Heart left ventricle (tissue), 16 donors: ENCODE measurements at regions not wholly inside any gene's neighbourhood (a gene's known extent, or its start where the extent isn't known, plus 50 kb on each side); places are given as distances from the start of the nearest gene placed in this dataset.

ENCODE experiments used
- ATAC-seq, 4 donors: fragments of 200-7000 bp; cut with Tn5 transposase; one replicate each; pipeline ENCODE4 v1.9.1; 2020 to 2022; ENCODE audit warnings: moderate library complexity in 4 of 4, mild to moderate bottlenecking in 3 of 4, moderate number of reproducible peaks in 1 of 4
- DNase-seq, 5 donors: peaks; one replicate each; pipeline ENCODE4 v3.0.0-alpha.2; 2020
- H3K27ac ChIP-seq, 12 donors: fragments of 200-600 bp; sonication (generic) in 4 of 12; one replicate each; pipeline versions ENCODE4 v1.5.0 to v1.8.0; 2016 to 2022; ENCODE audit warnings: mild to moderate bottlenecking in 2 of 12
- H3K27me3 ChIP-seq, 9 donors: fragments of 200-600 bp; sonication (generic) in 2 of 9; one replicate each; pipeline versions ENCODE4 v1.5.1 to v1.8.0; 2016 to 2022; ENCODE audit warnings: mild to moderate bottlenecking in 3 of 9
- H3K36me3 ChIP-seq, 9 donors: fragments of 200-600 bp; sonication (generic) in 2 of 9; one replicate each; pipeline versions ENCODE4 v1.5.0 to v1.8.0; 2018 to 2022; ENCODE audit warnings: mild to moderate bottlenecking in 2 of 9
- H3K4me1 ChIP-seq, 12 donors: fragments of 200-600 bp; sonication (generic) in 4 of 12; one replicate each; pipeline versions ENCODE4 v1.5.0 to v1.8.0; 2016 to 2022; ENCODE audit warnings: mild to moderate bottlenecking in 3 of 12
- H3K4me3 ChIP-seq, 12 donors: fragments of 200-600 bp; sonication (generic) in 4 of 12; one replicate each; pipeline versions ENCODE4 v1.5.0 to v1.8.0; 2017 to 2022; ENCODE audit warnings: mild to moderate bottlenecking in 9 of 12, moderate library complexity in 4 of 12
- H3K9me3 ChIP-seq, 12 donors: fragments of 200-600 bp; sonication (generic) in 4 of 12; one replicate each; pipeline versions ENCODE4 v1.5.0 to v1.8.0; 2016 to 2022; ENCODE audit warnings: mild to moderate bottlenecking in 1 of 12
- POLR2A ChIP-seq, 2 donors: fragments of 450-650 bp; IDR thresholded peaks; one replicate each; pipeline ENCODE4 v1.6.1; 2017; ENCODE audit warnings: antibody characterized with exemption in 2 of 2, mild to moderate bottlenecking in 2 of 2, moderate library complexity in 2 of 2
- WGBS, 4 donors: extraction: QIAGEN DNeasy Blood & Tissue Kit in 2 of 4; methylation state at CpG; one replicate each; pipeline versions ENCODE4 v1.1.5 to v1.1.7; 2013 to 2018; 5-methylcytosine and 5-hydroxymethylcytosine counted together
- intact Hi-C, 10 donors: fragments of 100-400 bp; cut with DNase I; formaldehyde crosslinking; loops; one replicate each; pipeline versions ENCODE4 v1.11.1 to v1.14.2; 2022
- TF ChIP-seq, protein P1 (sequence below), 12 donors: fragments of 200-600 bp; sonication (generic) in 4 of 12; IDR thresholded peaks; one replicate each; pipeline versions ENCODE4 v1.5.0 to v1.8.0; 2018 to 2022; ENCODE audit warnings: antibody characterized with exemption in 12 of 12, mild to moderate bottlenecking in 5 of 12
- donor health status: ischemic (EF 13 %, LVEDD 7.1; RV severe dilation, severe dysfunction).
- donor health status: healthy with polysubstance abuse.
- donor health status: DM: no; HTN: yes; CAD: no.
- donor health status: DM: no; HTN: no; CAD: no.
- donor health status: ischemic (EF 25% LVEDD 6.9; RV normal size, moderate dysfunction).
- donor health status: ischemic (EF 25% LVEDD 5.7; RV mildly dilated, moderate dysfunction).
- donor health status: healthy.
- donor health status: DM: yes; HTN: yes; CAD: no.
- donor health status: ischemic (EF 35%, LVEDD 5.7; RV mildly dilated, moderate dysfunction).
- donor health status: nonischemic (EF 11% LVEDD 7.7; RV severe dilation, severe dysfunction).
- donor health status: DM: yes; HTN: yes; CAD: no.
- donor health status: PGD.
- donor health status: ischemic (EF 29% LVEDD 5.4; RV normal size, mild dysfunction).
- donor health status: nonischemic (EF 23%, LVEDD 6.1; RV moderate dilation, normal function).

DNA sequence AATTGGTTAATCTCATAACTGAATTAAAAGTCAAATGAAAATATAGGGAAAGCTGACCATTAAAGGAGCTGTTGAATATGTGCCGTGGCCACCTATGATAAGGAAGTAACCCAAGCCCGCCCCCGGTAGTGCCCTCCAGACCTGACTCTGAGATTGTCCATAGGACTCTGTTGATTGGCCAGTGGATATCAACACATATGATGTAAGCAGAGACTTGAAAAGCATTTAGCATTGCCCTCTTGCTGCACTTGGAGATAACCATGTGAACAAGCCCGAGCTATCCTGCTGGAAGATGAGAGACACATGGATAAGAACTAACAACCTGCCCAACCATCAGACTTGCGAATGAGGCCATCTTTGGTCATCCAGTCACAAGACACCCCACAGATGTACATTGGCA, 83.2 kb downstream of the LINC00237 start:
- Histone ChIP-seq H3K9me3 (no peaks in the 10 kb centered on the region), H3K4me3 (no peak overlapping the region), H3K27ac (no peak overlapping the region), H3K36me3 (no peaks in the 10 kb centered on the region), H3K4me1 (peaks cover 0 to 3% (median 0%) of the 10 kb centered on the region in 12 donors), H3K27me3 (peaks cover 8 to 56% (median 23%) of the 10 kb centered on the region in 9 donors)
- intact Hi-C loops = no loop called here
- 75 to 82% (median 79%) methylated on average over 5 of the region's 5 CpGs for WGBS, 4 donors
- ATAC-seq (no peak), DNase-seq (no peak)
- TF ChIP-seq POLR2A (IDR thresholded peaks at IDR 0.05) = no peak
- TF ChIP-seq, protein P1, sequence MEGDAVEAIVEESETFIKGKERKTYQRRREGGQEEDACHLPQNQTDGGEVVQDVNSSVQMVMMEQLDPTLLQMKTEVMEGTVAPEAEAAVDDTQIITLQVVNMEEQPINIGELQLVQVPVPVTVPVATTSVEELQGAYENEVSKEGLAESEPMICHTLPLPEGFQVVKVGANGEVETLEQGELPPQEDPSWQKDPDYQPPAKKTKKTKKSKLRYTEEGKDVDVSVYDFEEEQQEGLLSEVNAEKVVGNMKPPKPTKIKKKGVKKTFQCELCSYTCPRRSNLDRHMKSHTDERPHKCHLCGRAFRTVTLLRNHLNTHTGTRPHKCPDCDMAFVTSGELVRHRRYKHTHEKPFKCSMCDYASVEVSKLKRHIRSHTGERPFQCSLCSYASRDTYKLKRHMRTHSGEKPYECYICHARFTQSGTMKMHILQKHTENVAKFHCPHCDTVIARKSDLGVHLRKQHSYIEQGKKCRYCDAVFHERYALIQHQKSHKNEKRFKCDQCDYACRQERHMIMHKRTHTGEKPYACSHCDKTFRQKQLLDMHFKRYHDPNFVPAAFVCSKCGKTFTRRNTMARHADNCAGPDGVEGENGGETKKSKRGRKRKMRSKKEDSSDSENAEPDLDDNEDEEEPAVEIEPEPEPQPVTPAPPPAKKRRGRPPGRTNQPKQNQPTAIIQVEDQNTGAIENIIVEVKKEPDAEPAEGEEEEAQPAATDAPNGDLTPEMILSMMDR (IDR thresholded peaks at IDR 0.05) = no peak

DNA sequence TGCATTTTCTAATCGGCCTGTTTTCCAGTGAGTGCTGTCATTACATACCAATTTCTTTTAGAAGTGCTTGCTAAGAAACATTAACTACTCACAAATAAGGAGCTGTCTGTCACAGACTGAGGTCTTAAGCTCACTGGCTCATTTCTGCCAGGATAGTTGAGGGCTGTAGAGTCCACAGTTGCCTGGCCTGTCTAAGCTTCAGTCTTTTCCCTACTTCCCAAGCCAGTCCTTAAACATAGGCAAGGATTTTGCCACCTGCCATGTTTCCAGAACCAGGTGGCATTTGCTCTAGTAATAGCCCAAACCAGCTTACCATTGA, 84.7 kb downstream of the LINC00237 start:
- Histone ChIP-seq H3K9me3 (no peaks in the 10 kb centered on the region), H3K4me1 (peaks cover 0 to 3% (median 0%) of the 10 kb centered on the region in 12 donors), H3K27me3 (peaks cover 8 to 59% (median 23%) of the 10 kb centered on the region in 9 donors), H3K4me3 (no peak overlapping the region), H3K27ac (no peak overlapping the region), H3K36me3 (no peaks in the 10 kb centered on the region)
- ATAC-seq (no peak), DNase-seq (no peak)
- no peak for TF ChIP-seq POLR2A (IDR thresholded peaks at IDR 0.05)
- TF ChIP-seq, protein P1 (IDR thresholded peaks at IDR 0.05) = no peak
- WGBS, 4 donors = 37 to 55% (median 46%) methylated on average over 1 of the region's 1 CpG
- intact Hi-C loops = no loop called here

DNA sequence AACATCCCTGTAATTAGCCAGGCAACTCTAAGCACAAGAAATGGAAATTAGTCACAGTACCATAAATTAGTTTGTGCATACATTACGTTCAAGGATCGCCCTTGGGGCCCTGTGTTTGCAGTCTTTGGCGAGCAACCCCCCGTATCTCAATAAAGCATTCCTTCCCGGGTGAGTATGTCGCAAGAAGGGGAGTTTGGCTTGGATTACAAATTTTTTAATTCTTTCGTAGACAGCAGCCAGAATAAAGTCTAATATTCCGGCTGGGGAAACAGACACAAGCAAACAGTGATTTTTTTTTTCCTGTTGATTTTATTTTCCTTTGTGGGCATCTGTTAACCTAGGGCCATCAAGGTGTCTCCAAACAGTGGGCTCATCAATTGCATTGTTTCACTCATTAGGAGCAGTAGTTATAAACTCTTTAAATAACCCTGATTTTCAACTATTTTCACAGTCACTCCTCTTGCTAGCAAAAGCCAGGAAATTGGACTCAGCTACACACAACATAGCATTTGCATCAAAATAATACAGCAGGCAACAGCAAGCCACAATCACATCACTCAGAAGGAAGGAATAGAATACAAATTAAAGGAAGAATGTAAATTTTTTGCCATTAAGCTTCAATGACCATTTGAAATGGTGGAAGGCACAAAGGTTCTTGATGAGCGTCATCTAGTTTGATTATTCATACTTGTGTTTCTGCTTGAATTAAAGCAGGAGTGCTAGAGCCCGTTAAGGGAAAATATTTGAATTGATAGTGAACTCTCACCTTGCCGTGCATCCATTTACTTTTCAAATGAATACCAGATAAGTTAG, 85.3 kb downstream of the LINC00237 start:
- TF ChIP-seq POLR2A (IDR thresholded peaks at IDR 0.05) = no peak
- TF ChIP-seq, protein P1 (IDR thresholded peaks at IDR 0.05) = no peak
- DNase-seq (no peak), ATAC-seq (no peak)
- H3K36me3 ChIP-seq = no peaks in the 10 kb centered on the region
- H3K4me3 ChIP-seq = peak overlapping the region in 1 of 12 donors; percentile 7
- intact Hi-C loops = no loop called here
- WGBS, 4 donors = 39 to 54% (median 49%) methylated on average over 11 of the region's 11 CpGs
- peaks cover 0 to 3% (median 0%) of the 10 kb centered on the region in 12 donors for H3K4me1 ChIP-seq
- H3K27ac ChIP-seq = no peak overlapping the region
- H3K27me3 ChIP-seq = peaks cover 8 to 62% (median 23%) of the 10 kb centered on the region in 9 donors
- no peaks in the 10 kb centered on the region for H3K9me3 ChIP-seq

DNA sequence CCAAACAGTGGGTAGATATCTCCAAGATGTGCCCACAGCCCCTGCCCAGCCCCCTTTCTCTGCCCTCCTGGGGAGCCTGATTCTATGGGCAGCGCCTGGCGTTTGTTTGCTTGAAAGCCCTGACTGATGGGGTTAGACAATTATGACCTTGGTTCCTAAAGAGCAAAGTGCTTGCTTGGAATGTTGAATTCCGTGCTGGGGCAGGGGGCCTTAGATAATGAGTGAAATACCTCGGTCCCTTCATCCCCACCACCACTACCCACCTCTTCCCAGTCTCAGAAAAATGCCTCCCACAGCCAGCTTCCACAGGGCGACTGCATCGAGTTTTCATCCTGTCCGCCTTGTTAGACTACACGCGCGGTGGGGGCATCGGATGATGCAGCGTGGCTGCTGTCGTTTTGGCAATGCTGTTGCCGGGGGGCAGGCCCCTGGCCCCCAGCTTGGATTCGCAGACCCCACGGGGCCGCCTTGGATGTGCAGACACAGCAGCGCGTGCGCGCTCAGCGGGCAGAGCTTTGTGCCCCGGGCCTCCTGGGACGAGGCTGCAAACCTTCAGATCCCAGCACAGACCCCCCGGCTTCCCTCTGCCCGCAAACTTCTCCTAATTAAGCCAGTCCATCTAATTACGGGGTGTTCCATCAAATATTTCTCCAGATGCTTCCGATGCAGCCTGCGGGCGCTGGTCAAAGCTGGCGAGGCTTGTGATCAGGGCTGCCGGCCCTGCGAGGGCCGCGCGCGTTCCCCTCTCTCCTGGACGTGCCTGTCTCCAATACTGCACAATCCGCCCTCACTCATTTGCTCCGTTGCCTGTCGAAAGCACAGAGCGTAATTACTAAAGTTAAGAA, 86.1 kb downstream of the LINC00237 start:
- Histone ChIP-seq H3K4me3 (peak overlapping the region in 1 of 12 donors; percentile 7), H3K36me3 (no peaks in the 10 kb centered on the region), H3K27me3 (peaks cover 8 to 66% (median 23%) of the 10 kb centered on the region in 9 donors), H3K9me3 (no peaks in the 10 kb centered on the region), H3K27ac (no peak overlapping the region), H3K4me1 (peaks cover 0 to 3% (median 0%) of the 10 kb centered on the region in 12 donors)
- ATAC-seq = no peak
- TF ChIP-seq POLR2A (IDR thresholded peaks at IDR 0.05) = no peak
- TF ChIP-seq, protein P1 (IDR thresholded peaks at IDR 0.05) = no peak
- no peak for DNase-seq
- 8 to 27% (median 17%) methylated on average over 21 to 42 of the region's 42 CpGs for whole genome bisulfite sequencing, 4 donors
- intact Hi-C loops = no loop called here
